NCI-H128 (cell line): ENCODE measurements at regions not wholly inside any gene's neighbourhood (a gene's known extent, or its start where the extent isn't known, plus 50 kb on each side); places are given as distances from the start of the nearest gene placed in this dataset.
"Not testable (repeated sequence)": the region's sequence is repeated elsewhere in the genome, so short reads cannot be mapped to it uniquely, and the experiment has no call there.

Experiments used
- DNase-seq: peaks from one replicate; lab custom pipeline; 2025; ENCODE audit not compliant: unreplicated experiment; lab: John Stamatoyannopoulos, UW

GRCh38 chr16:16448423-16448822 lies 69.5 kb downstream of the NPIPA7 start:
- not testable (repeated sequence) for DNase-seq

GRCh38 chr16:16449712-16450237 lies 70.8 kb downstream of the NPIPA7 start:
- not testable (repeated sequence) for DNase-seq

- DNase-seq, result not testable (repeated sequence)
Measured at GRCh38 chr16:16451721-16452410, 72.9 kb downstream of the NPIPA7 start.

- DNase-seq, result not testable (repeated sequence)
Measured at GRCh38 chr16:16458579-16458978, 79.6 kb downstream of the NPIPA7 start.

GRCh38 chr16:16463792-16464191 lies 84.9 kb downstream of the NPIPA7 start:
- DNase-seq, result not testable (repeated sequence)

GRCh38 chr16:16488919-16489318 lies 110.0 kb downstream of the NPIPA7 start:
- not testable (repeated sequence) for DNase-seq

GRCh38 chr16:16489466-16489865 lies 110.5 kb downstream of the NPIPA7 start:
- not testable (repeated sequence) for DNase-seq

GRCh38 chr16:16494114-16494513 lies 115.2 kb downstream of the NPIPA7 start:
- not testable (repeated sequence) for DNase-seq

- DNase-seq, result not testable (repeated sequence)
Measured at GRCh38 chr16:16494998-16495397, 116.1 kb downstream of the NPIPA7 start.

- not testable (repeated sequence) for DNase-seq
Measured at GRCh38 chr16:16499875-16500274, 120.9 kb downstream of the NPIPA7 start.

- not testable (repeated sequence) for DNase-seq
Measured at GRCh38 chr16:16507041-16507440, 128.1 kb downstream of the NPIPA7 start.

GRCh38 chr16:16508344-16508743 lies 129.4 kb downstream of the NPIPA7 start:
- not testable (repeated sequence) for DNase-seq

- DNase-seq, result not testable (repeated sequence)
Measured at GRCh38 chr16:16519395-16519794, 140.5 kb downstream of the NPIPA7 start.

- not testable (repeated sequence) for DNase-seq
Measured at GRCh38 chr16:16521239-16522002, 142.5 kb downstream of the NPIPA7 start.

GRCh38 chr16:16526998-16527397 lies 148.1 kb downstream of the NPIPA7 start:
- DNase-seq, result not testable (repeated sequence)

- not testable (repeated sequence) for DNase-seq
Measured at GRCh38 chr16:16530744-16531143, 151.8 kb downstream of the NPIPA7 start.

GRCh38 chr16:16535565-16535964 lies 156.6 kb downstream of the NPIPA7 start:
- DNase-seq, result not testable (repeated sequence)

- not testable (repeated sequence) for DNase-seq
Measured at GRCh38 chr16:16536151-16536550, 157.2 kb downstream of the NPIPA7 start.

- DNase-seq, result not testable (repeated sequence)
Measured at GRCh38 chr16:16549710-16550109, 170.8 kb downstream of the NPIPA7 start.

GRCh38 chr16:16550824-16551223 lies 171.9 kb downstream of the NPIPA7 start:
- not testable (repeated sequence) for DNase-seq

GRCh38 chr16:16552819-16553340 lies 173.9 kb downstream of the NPIPA7 start:
- not testable (repeated sequence) for DNase-seq
